ENCODE measurements at regions not wholly inside any gene's neighbourhood (a gene's known extent, or its start where the extent isn't known, plus 50 kb on each side); places are given as distances from the start of the nearest gene placed in this dataset.

- Histone ChIP-seq H3K27me3 (ENCODE audit: insufficient read depth, low read depth) (no peaks in the 10 kb centered on the region), H3K4me1 (replicated peaks; ENCODE audit: insufficient read depth) (no peaks in the 10 kb centered on the region), H3K4me3 (no peak overlapping the region), H4K20me1 (ENCODE audit: insufficient read depth) (no peaks in the 10 kb centered on the region), H3K4me2 (no peak overlapping the region), H3K36me3 (ENCODE audit: low read depth) (no peaks in the 10 kb centered on the region), H3K9me3 (ENCODE audit: insufficient read depth, low read depth) (no peaks in the 10 kb centered on the region), H3K79me2 (ENCODE audit: low read depth) (no peaks in the 10 kb centered on the region), H3K27ac (no peak overlapping the region), H2AFZ (no peak overlapping the region), H3F3A (ENCODE audit: insufficient read depth, low read depth) (no peaks in the 10 kb centered on the region), H3K9me2 (ENCODE audit: insufficient read depth) (no peaks in the 10 kb centered on the region)
- DNase-seq, result no peak
- no peak for TF ChIP-seq CTCF (conservative IDR thresholded peaks at IDR 0.05)
- TF ChIP-seq EZH2 (IDR thresholded peaks at IDR 0.05; ENCODE audit: low read depth), result no peak
- ChIA-PET POLR2A (ENCODE audit: unreplicated experiment) (no interaction called here), CTCF (no interaction called here)
- intact Hi-C loops (cut with micrococcal nuclease; ENCODE audit: unreplicated experiment), result no loop called here
- BruUV-seq (replicated peaks), result no TSS peak
These were observed 332.0 kb upstream of the CCDC179 start for GRCh38 chr11:23192256-23192655.

- Histone ChIP-seq H3K4me1 (replicated peaks; ENCODE audit: insufficient read depth) (no peaks in the 10 kb centered on the region), H2AFZ (no peak overlapping the region), H3K9me3 (ENCODE audit: insufficient read depth, low read depth) (no peaks in the 10 kb centered on the region; the same call in 1 of the 2 replicates), H3K27me3 (ENCODE audit: insufficient read depth, low read depth) (no peaks in the 10 kb centered on the region), H4K20me1 (ENCODE audit: insufficient read depth) (no peaks in the 10 kb centered on the region), H3K9me2 (ENCODE audit: insufficient read depth) (no peaks in the 10 kb centered on the region), H3F3A (ENCODE audit: insufficient read depth, low read depth) (no peaks in the 10 kb centered on the region), H3K4me2 (no peak overlapping the region), H3K4me3 (no peak overlapping the region), H3K79me2 (ENCODE audit: low read depth) (no peaks in the 10 kb centered on the region), H3K36me3 (ENCODE audit: low read depth) (no peaks in the 10 kb centered on the region), H3K27ac (no peak overlapping the region)
- BruUV-seq (replicated peaks), result no TSS peak
- TF ChIP-seq EZH2 (IDR thresholded peaks at IDR 0.05; ENCODE audit: low read depth), result no peak
- no peak for TF ChIP-seq CTCF (conservative IDR thresholded peaks at IDR 0.05)
- intact Hi-C loops (cut with micrococcal nuclease; ENCODE audit: unreplicated experiment), result no loop called here
- POLR2A ChIA-PET (ENCODE audit: unreplicated experiment), result no interaction called here
- CTCF ChIA-PET, result no interaction called here
- no peak for DNase-seq
These were observed 341.8 kb upstream of the CCDC179 start for GRCh38 chr11:23201936-23202522.

- DNase-seq, result no peak
- CTCF ChIA-PET, result no interaction called here
These were observed 342.3 kb upstream of the CCDC179 start for GRCh38 chr11:23202611-23203010.

More at GRCh38 chr11:23202611-23203010, 342.3 kb upstream of the CCDC179 start:
- no peak overlapping the region for H3K4me2 ChIP-seq
- POLR2A ChIA-PET (ENCODE audit: unreplicated experiment), result no interaction called here
- H3K27me3 ChIP-seq (ENCODE audit: insufficient read depth, low read depth), result no peaks in the 10 kb centered on the region
- H3K4me1 ChIP-seq (replicated peaks; ENCODE audit: insufficient read depth), result no peaks in the 10 kb centered on the region
- intact Hi-C loops (cut with micrococcal nuclease; ENCODE audit: unreplicated experiment), result no loop called here
- no peaks in the 10 kb centered on the region for H3K9me2 ChIP-seq (ENCODE audit: insufficient read depth)
- no peaks in the 10 kb centered on the region for H3K36me3 ChIP-seq (ENCODE audit: low read depth)
- BruUV-seq (replicated peaks), result no TSS peak
- H3K27ac ChIP-seq, result no peak overlapping the region
- H3K9me3 ChIP-seq (ENCODE audit: insufficient read depth, low read depth), result no peaks in the 10 kb centered on the region; the same call in 1 of the 2 replicates
- TF ChIP-seq CTCF (conservative IDR thresholded peaks at IDR 0.05) (no peak), EZH2 (IDR thresholded peaks at IDR 0.05; ENCODE audit: low read depth) (no peak)
- H4K20me1 ChIP-seq (ENCODE audit: insufficient read depth), result no peaks in the 10 kb centered on the region
- H3K4me3 ChIP-seq, result no peak overlapping the region
- H3F3A ChIP-seq (ENCODE audit: insufficient read depth, low read depth), result no peaks in the 10 kb centered on the region
- no peak overlapping the region for H2AFZ ChIP-seq
- H3K79me2 ChIP-seq (ENCODE audit: low read depth), result no peaks in the 10 kb centered on the region

Measured in PC-9 (cell line).